SK-N-SH (cell line): ENCODE measurements at regions not wholly inside any gene's neighbourhood (a gene's known extent, or its start where the extent isn't known, plus 50 kb on each side); places are given as distances from the start of the nearest gene placed in this dataset.

Experiments
- CTCF ChIA-PET: fragments of 300-600, 350-600 bp; formaldehyde crosslinking; extraction: SDS; loops from one replicate; lab custom pipeline; 2021; lab: Yijun Ruan, JAX
- POLR2A ChIA-PET: fragments of 350-600 bp; sonication (Branson Sonifier 250); formaldehyde crosslinking; extraction: SDS; loops from one replicate; lab custom pipeline; 2020; ENCODE audit warnings: antibody characterized with exemption, inconsistent platforms; lab: Yijun Ruan, JAX
- DNase-seq: peaks from one replicate; pipeline ENCODE4 v3.0.0; 2012
- H2AFZ ChIP-seq: fragments of 200-600 bp; sonication (generic); 2 replicates; pipeline ENCODE4 v1.8.1; 2016; ENCODE audit warnings: antibody characterized with exemption, mild to moderate bottlenecking, low read depth
- H3F3A ChIP-seq: fragments of 200-600 bp; sonication (generic); replicated peaks from 2 replicates; pipeline ENCODE3; 2016; ENCODE audit warnings: antibody characterized with exemption, mild to moderate bottlenecking; ENCODE audit not compliant: insufficient read depth
- H3K27ac ChIP-seq, 2 experiments: fragments of 200-500 bp in 1 of 2; fragments of 200-600 bp in 1 of 2; sonication (Bioruptor generic) in 1 of 2; sonication (generic), shearing (Covaris generic) in 1 of 2; 2 replicates each; pipeline versions ENCODE4 v1.5.1 to v1.6.1; 2014 to 2016; ENCODE audit warnings: low read depth in 2 of 2, inconsistent platforms in 1 of 2, low read length in 1 of 2, mild to moderate bottlenecking in 1 of 2, mixed read lengths in 1 of 2
- H3K27me3 ChIP-seq: fragments of 200-600 bp; sonication (generic), shearing (Covaris generic); 2 replicates; pipeline ENCODE4 v1.6.1; 2016; ENCODE audit warnings: mixed run types; ENCODE audit not compliant: insufficient read depth
- H3K36me3 ChIP-seq, 2 experiments: fragments of 200-500 bp in 1 of 2; fragments of 200-600 bp in 1 of 2; sonication (Bioruptor generic) in 1 of 2; sonication (generic) in 1 of 2; replicated peaks in 1 of 2; 2 replicates each; pipeline versions ENCODE3 to v1.5.1; 2014 to 2016; ENCODE audit warnings: low read length in 1 of 2, mild to moderate bottlenecking in 1 of 2; ENCODE audit not compliant: insufficient read depth in 2 of 2, control insufficient read depth in 1 of 2
- H3K4me1 ChIP-seq, 2 experiments: fragments of 200-500 bp in 1 of 2; fragments of 200-600 bp in 1 of 2; sonication (Bioruptor generic) in 1 of 2; sonication (generic), shearing (Covaris generic) in 1 of 2; 2 replicates each; pipeline versions ENCODE4 v1.5.1 to v1.6.1; 2014 to 2016; ENCODE audit warnings: low read depth in 1 of 2, low read length in 1 of 2, mixed run types in 1 of 2; ENCODE audit not compliant: insufficient read depth in 2 of 2, control insufficient read depth in 1 of 2
- H3K4me2 ChIP-seq: fragments of 200-600 bp; sonication (generic), shearing (Covaris generic); 2 replicates; pipeline ENCODE4 v1.6.1; 2017; ENCODE audit warnings: mixed run types
- H3K4me3 ChIP-seq, 2 experiments: fragments of 200-500 bp in 1 of 2; fragments of 200-600 bp in 1 of 2; sonication (Bioruptor generic) in 1 of 2; sonication (generic), shearing (Covaris generic) in 1 of 2; 2 replicates each; pipeline versions ENCODE4 v1.5.1 to v1.8.1; 2014 to 2016; ENCODE audit warnings: low read depth in 2 of 2, inconsistent platforms in 1 of 2, low read length in 1 of 2, mild to moderate bottlenecking in 1 of 2, mixed read lengths in 1 of 2, moderate library complexity in 1 of 2
- H3K79me2 ChIP-seq: fragments of 200-600 bp; sonication (generic); 2 replicates; pipeline ENCODE4 v1.8.1; 2017; ENCODE audit warnings: mild to moderate bottlenecking; ENCODE audit not compliant: insufficient read depth
- H3K9ac ChIP-seq: fragments of 200-600 bp; sonication (generic); 2 replicates; pipeline ENCODE4 v1.6.1; 2017; ENCODE audit warnings: mixed run types
- H3K9me2 ChIP-seq: fragments of 200-600 bp; sonication (generic); 2 replicates; pipeline ENCODE4 v1.6.1; 2017; ENCODE audit warnings: mixed run types
- H3K9me3 ChIP-seq: fragments of 200-600 bp; sonication (generic); 2 replicates; pipeline ENCODE4 v1.6.1; 2017; ENCODE audit warnings: mixed run types, mild to moderate bottlenecking, moderate library complexity
- H4K20me1 ChIP-seq: fragments of 200-600 bp; sonication (generic); 2 replicates; pipeline ENCODE4 v1.6.1; 2017; ENCODE audit warnings: mild to moderate bottlenecking, mixed run types; ENCODE audit not compliant: insufficient read depth
- CHD2 ChIP-seq: fragments of 150-350 bp; IDR thresholded peaks from 2 replicates; pipeline ENCODE4 v1.6.1; 2018; ENCODE audit warnings: low read length; ENCODE audit not compliant: partially characterized antibody
- ELF1 ChIP-seq: IDR thresholded peaks from 2 replicates; pipeline ENCODE4 v1.4.0; 2012
- FOSL2 ChIP-seq: IDR thresholded peaks from 2 replicates; pipeline ENCODE4 v1.4.0; 2012; ENCODE audit warnings: low read depth, mild to moderate bottlenecking, moderate library complexity, borderline replicate concordance
- FOXJ3 ChIP-seq: sonication (generic); formaldehyde crosslinking; IDR thresholded peaks from 2 replicates; pipeline ENCODE4 v1.5.1; 2020; ENCODE audit warnings: mild to moderate bottlenecking, missing genetic modification reagents
- GABPA ChIP-seq: IDR thresholded peaks from 2 replicates; pipeline ENCODE4 v1.4.0; 2012; ENCODE audit warnings: low read depth, mild to moderate bottlenecking
- JUND ChIP-seq: IDR thresholded peaks from 2 replicates; pipeline ENCODE4 v1.4.0; 2012
- MAX ChIP-seq: IDR thresholded peaks from 2 replicates; pipeline ENCODE4 v1.4.0; 2012; ENCODE audit warnings: low read depth
- MEF2A ChIP-seq: IDR thresholded peaks from 2 replicates; pipeline ENCODE4 v1.4.0; 2012; ENCODE audit warnings: low read depth, borderline replicate concordance
- NRF1 ChIP-seq: IDR thresholded peaks from 2 replicates; pipeline ENCODE4 v1.6.1; 2012; ENCODE audit warnings: low read depth, mild to moderate bottlenecking, low read length
- POLR2AphosphoS5 ChIP-seq: IDR thresholded peaks from 2 replicates; pipeline ENCODE4 v1.6.1; 2012; ENCODE audit warnings: low read depth, low read length
- RAD21 ChIP-seq: IDR thresholded peaks from 2 replicates; pipeline ENCODE4 v1.6.1; 2012; ENCODE audit warnings: mild to moderate bottlenecking, low read length
- RCOR1 ChIP-seq: fragments of 150-350 bp; IDR thresholded peaks from 2 replicates; pipeline ENCODE4 v1.6.1; 2017; ENCODE audit warnings: antibody characterized with exemption, low read length
- SIN3A ChIP-seq: IDR thresholded peaks from 2 replicates; pipeline ENCODE4 v1.6.1; 2012; ENCODE audit warnings: low read depth, mild to moderate bottlenecking, low read length, moderate library complexity, borderline replicate concordance
- SMC3 ChIP-seq: IDR thresholded peaks from 2 replicates; pipeline ENCODE4 v1.6.1; 2012; ENCODE audit warnings: low read depth, low read length, improper control_type of control experiment
- TCF12 ChIP-seq: IDR thresholded peaks from 2 replicates; pipeline ENCODE4 v1.4.0; 2012
- TEAD4 ChIP-seq: IDR thresholded peaks from 2 replicates; pipeline ENCODE4 v1.4.0; 2012; ENCODE audit warnings: mild to moderate bottlenecking, borderline replicate concordance; ENCODE audit not compliant: insufficient read depth
- USF1 ChIP-seq: IDR thresholded peaks from 2 replicates; pipeline ENCODE4 v1.4.0; 2012; ENCODE audit warnings: low read depth, borderline replicate concordance
- USF2 ChIP-seq: fragments of 150-350 bp; IDR thresholded peaks from 2 replicates; pipeline ENCODE4 v1.6.1; 2017; ENCODE audit warnings: antibody characterized with exemption, low read length, low read depth, borderline replicate concordance
- YY1 ChIP-seq: IDR thresholded peaks from 2 replicates; pipeline ENCODE4 v1.4.0; 2012; ENCODE audit warnings: low read depth, mild to moderate bottlenecking
- WGBS: methylation state at CpG from one replicate; pipeline ENCODE4 v1.1.6; 2017; ENCODE audit warnings: low lambda C conversion rate; 5-methylcytosine and 5-hydroxymethylcytosine counted together
- TF ChIP-seq, protein P1 (sequence below): IDR thresholded peaks from 2 replicates; pipeline ENCODE4 v1.4.0; 2012; ENCODE audit warnings: low read depth, borderline replicate concordance

DNA sequence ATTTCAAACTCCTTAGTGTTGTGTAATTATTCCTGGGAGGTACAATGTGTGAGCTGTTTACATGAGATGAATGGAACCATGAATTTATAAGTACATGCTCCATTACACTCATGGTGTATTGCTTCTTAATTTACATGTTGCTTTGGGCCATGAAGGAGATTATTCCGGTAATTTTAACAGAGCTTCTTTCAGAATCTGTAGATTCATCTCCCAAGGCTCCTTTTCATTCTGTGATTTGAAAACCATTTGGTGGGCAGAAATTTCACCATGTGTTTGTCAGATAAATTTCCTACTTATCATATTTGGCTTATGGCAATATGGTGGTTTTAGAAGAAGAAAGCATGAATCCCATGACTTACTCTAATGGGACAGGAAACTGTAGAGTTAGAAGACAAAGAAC is 421.6 kb upstream of the EYS start:
- Histone ChIP-seq H3K9ac (no peak overlapping the region), H3K27ac (no peak overlapping the region), H3K9me3 (no peaks in the 10 kb centered on the region), H3K36me3 (no peaks in the 10 kb centered on the region), H3K4me1 (no peaks in the 10 kb centered on the region), H3K79me2 (no peaks in the 10 kb centered on the region), H3F3A (no peaks in the 10 kb centered on the region), H3K4me2 (no peak overlapping the region), H4K20me1 (no peaks in the 10 kb centered on the region), H3K9me2 (no peaks in the 10 kb centered on the region), H3K4me3 (no peak overlapping the region), H2AFZ (no peak overlapping the region), H3K27me3 (no peaks in the 10 kb centered on the region)
- CTCF ChIA-PET = no interaction called here
- 37% methylated on average over 1 of the region's 1 CpG for WGBS
- DNase-seq = no peak
- TF ChIP-seq YY1 = no peak
- no peak for TF ChIP-seq JUND
- no peak for TF ChIP-seq POLR2AphosphoS5
- no peak for TF ChIP-seq SIN3A
- TF ChIP-seq TCF12 = no peak
- TF ChIP-seq ELF1 = no peak
- no peak for TF ChIP-seq USF1
- TF ChIP-seq FOSL2 = no peak
- no peak for TF ChIP-seq TEAD4
- TF ChIP-seq RCOR1 = no peak
- no peak for TF ChIP-seq NRF1
- TF ChIP-seq MAX = no peak
- TF ChIP-seq SMC3 = no peak
- no peak for TF ChIP-seq CHD2
- TF ChIP-seq RAD21 = no peak
- TF ChIP-seq MEF2A = no peak
- no peak for TF ChIP-seq USF2
- no peak for TF ChIP-seq GABPA
- TF ChIP-seq, protein P1, sequence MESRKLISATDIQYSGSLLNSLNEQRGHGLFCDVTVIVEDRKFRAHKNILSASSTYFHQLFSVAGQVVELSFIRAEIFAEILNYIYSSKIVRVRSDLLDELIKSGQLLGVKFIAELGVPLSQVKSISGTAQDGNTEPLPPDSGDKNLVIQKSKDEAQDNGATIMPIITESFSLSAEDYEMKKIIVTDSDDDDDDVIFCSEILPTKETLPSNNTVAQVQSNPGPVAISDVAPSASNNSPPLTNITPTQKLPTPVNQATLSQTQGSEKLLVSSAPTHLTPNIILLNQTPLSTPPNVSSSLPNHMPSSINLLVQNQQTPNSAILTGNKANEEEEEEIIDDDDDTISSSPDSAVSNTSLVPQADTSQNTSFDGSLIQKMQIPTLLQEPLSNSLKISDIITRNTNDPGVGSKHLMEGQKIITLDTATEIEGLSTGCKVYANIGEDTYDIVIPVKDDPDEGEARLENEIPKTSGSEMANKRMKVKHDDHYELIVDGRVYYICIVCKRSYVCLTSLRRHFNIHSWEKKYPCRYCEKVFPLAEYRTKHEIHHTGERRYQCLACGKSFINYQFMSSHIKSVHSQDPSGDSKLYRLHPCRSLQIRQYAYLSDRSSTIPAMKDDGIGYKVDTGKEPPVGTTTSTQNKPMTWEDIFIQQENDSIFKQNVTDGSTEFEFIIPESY = no peak
- no peak for TF ChIP-seq FOXJ3 (CRISPR knock-in tag)
- POLR2A ChIA-PET = no interaction called here
